ENCODE measurements at regions not wholly inside any gene's neighbourhood (a gene's known extent, or its start where the extent isn't known, plus 50 kb on each side); places are given as distances from the start of the nearest gene placed in this dataset.

DNA sequence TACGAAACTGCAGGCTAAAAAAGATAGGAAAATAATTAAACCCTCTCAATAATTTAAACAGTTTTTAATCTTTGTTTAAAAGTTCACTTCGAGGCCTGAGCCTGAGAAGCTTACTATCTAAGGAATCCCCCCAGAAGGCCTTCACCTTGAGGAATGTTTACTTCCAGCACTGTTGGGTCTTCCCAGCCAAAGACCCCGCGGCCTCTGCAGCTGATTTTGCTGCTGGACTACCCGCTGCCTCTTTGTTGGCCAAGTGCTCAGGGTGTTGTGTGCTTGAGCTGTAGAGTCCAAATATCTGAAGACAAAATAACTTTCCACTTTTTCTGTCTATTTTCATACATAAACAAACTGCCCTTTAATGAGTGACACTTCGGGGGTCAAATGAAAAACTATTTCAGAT is 292.7 kb downstream of the GLRX3 start:
- no peak for TF ChIP-seq ARNT (IDR thresholded peaks at IDR 0.05)
- TF ChIP-seq LEF1 (IDR thresholded peaks at IDR 0.05; ENCODE audit: borderline replicate concordance): no peak
- no peak for TF ChIP-seq BHLHE40 (IDR thresholded peaks at IDR 0.05; ENCODE audit: borderline replicate concordance)
- no peak for DNase-seq (ENCODE audit: extremely low spot score)
- ChIA-PET POLR2A (no interaction called here), CTCF (no interaction called here)

DNA sequence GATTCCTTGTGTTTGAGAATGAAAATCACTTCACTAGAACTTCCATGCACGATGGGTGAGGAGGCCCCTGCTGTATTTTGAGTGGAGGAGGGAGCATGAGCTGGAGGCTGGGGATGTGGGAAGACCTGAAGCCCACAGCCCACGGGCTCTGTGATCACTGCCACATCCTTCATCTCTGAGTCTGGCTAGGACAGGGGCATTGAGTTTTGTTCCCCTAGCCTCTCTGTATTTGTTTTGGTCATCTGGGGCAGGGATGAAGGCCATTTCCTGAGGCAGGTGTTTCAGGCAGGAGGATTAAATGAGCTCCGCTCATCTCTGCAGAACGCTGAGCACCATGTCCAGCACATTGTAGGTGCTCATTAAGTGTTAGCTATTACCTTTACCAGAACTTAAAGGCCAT is 293.6 kb downstream of the GLRX3 start:
- POLR2A ChIA-PET: no interaction called here
- CTCF ChIA-PET: no interaction called here
- DNase-seq (ENCODE audit: extremely low spot score): no peak
- TF ChIP-seq TARDBP (IDR thresholded peaks at IDR 0.05) (no peak), ELF4 (IDR thresholded peaks at IDR 0.05) (no peak)

DNA sequence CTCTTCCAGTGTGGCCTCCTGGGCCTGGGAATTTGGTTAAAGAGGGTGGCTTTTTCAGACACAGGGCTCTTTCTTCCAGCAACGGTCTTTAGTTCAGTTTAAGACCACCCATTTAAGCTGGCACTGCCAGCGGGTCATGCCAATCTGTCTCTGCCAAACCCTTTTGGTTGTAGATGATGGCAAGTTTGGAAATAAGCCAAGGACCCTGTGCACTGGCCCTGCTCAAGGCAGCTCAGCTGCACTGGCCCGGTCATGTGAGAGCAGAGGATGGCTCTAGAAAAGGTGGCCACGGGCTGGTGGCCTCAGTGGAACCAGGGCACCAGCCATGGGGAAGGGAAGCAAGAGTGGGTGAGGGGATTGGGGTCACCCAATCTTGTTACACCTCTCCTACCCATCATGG is 294.1 kb downstream of the GLRX3 start:
- TF ChIP-seq NFRKB (IDR thresholded peaks at IDR 0.05): no peak
- TF ChIP-seq CTBP1 (IDR thresholded peaks at IDR 0.05; ENCODE audit: borderline replicate concordance): no peak
- no peak for TF ChIP-seq ZNF384 (IDR thresholded peaks at IDR 0.05)
- CTCF ChIA-PET: no interaction called here
- no peak for DNase-seq (ENCODE audit: extremely low spot score)
- POLR2A ChIA-PET: no interaction called here

DNA sequence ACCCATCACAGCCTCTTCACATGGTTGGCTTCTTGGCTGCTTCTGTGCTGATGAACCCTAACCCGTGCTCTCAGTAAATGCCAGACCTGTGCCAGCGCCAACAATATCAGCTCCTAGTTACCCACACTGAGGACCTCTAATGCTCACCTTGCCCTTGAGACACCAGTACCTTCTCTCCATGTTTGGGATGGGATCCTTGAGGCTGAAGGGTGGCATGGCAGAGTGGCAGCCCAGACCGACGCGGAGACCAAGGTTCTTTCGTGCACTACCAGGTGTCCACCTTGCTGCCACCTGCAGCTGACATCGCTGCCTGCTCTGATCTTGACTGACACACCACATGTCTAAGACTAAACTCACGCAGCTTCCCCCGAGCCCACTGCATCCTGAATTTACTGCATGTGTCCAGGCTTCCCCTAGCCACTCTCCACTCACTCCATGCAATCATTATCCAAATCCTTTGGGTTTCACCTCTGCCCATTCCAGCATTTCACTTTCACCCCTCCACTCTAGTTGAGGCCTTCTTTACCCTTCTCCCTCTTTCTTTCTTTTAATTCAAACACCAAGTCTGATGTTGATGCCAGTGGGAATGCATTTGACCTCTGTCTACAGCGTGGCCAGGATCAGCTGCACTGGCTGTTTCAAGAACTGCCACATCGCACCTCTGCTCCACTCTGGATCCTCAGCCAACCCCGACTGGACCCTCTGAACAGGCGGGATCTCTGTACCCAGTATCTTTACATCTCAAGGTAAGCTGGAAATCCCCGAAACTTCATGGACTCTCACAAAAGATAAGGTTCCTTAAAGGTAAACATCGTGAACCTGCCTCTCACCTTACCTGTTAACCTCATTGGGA is 294.9 kb downstream of the GLRX3 start:
- ChIA-PET CTCF (no interaction called here), POLR2A (no interaction called here)
- TF ChIP-seq SP1 (IDR thresholded peaks at IDR 0.05): no peak
- TF ChIP-seq, protein P1, sequence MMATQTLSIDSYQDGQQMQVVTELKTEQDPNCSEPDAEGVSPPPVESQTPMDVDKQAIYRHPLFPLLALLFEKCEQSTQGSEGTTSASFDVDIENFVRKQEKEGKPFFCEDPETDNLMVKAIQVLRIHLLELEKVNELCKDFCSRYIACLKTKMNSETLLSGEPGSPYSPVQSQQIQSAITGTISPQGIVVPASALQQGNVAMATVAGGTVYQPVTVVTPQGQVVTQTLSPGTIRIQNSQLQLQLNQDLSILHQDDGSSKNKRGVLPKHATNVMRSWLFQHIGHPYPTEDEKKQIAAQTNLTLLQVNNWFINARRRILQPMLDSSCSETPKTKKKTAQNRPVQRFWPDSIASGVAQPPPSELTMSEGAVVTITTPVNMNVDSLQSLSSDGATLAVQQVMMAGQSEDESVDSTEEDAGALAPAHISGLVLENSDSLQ (IDR thresholded peaks at IDR 0.05): no peak
- TF ChIP-seq L3MBTL2 (conservative IDR thresholded peaks at IDR 0.05): no peak
- no peak for TF ChIP-seq ZNF384 (IDR thresholded peaks at IDR 0.05)
- no peak for TF ChIP-seq TARDBP (IDR thresholded peaks at IDR 0.05)
- no peak for DNase-seq (ENCODE audit: extremely low spot score)

DNA sequence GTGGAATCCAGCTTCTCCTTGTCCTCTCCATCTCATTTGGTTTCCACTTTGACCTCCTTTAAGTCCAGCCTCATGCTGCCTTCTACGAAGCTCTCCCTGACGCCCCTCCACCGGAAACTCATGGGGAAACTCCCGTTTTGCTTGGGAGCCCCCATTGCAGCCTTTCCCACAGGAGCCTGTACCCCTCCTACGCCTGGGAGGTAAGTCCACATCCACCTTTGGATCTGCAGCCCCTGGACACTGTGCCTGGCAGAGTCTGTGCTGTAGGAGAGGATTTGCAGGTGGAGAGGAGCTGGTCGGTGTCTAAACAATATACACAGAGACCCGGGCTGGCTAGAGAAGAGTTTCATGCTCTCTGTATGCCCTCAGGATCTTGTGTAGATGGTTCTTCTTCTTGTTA is 296.1 kb downstream of the GLRX3 start:
- ChIA-PET POLR2A (no interaction called here), CTCF (no interaction called here)
- no peak for DNase-seq (ENCODE audit: extremely low spot score)
- TF ChIP-seq HDGF (IDR thresholded peaks at IDR 0.05; ENCODE audit: borderline replicate concordance) (no peak), LEF1 (IDR thresholded peaks at IDR 0.05; ENCODE audit: borderline replicate concordance) (no peak), ELF4 (IDR thresholded peaks at IDR 0.05) (no peak), FOXK2 (IDR thresholded peaks at IDR 0.05) (no peak), FOXA1 (IDR thresholded peaks at IDR 0.05) (no peak), FOXM1 (IDR thresholded peaks at IDR 0.05; ENCODE audit: borderline replicate concordance) (no peak), CTBP1 (IDR thresholded peaks at IDR 0.05; ENCODE audit: borderline replicate concordance) (no peak), ZNF384 (IDR thresholded peaks at IDR 0.05) (no peak)
- TF ChIP-seq, protein P1 (IDR thresholded peaks at IDR 0.05): no peak

DNA sequence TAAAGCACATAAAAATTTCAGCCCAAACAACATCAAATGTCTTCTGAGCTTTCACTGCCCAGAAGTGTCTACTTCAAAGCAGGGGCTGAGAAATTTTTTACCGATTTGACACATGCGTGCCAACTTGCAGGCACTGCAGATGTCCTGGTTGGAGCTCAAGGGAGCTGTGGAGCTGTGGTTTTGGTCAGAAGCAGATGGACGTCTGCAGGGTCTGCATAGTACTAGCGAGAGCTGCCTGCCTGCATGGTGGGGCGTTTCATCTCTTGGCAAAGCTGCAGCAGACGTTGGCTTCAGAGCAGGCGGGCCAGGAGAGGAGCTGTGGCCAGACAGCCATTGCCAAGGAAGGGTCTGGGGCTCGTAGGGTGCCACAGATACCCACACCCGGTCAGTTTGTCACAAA is 296.7 kb downstream of the GLRX3 start:
- TF ChIP-seq FOXK2 (IDR thresholded peaks at IDR 0.05): no peak
- TF ChIP-seq ZNF384 (IDR thresholded peaks at IDR 0.05): no peak
- no peak for TF ChIP-seq FOXM1 (IDR thresholded peaks at IDR 0.05; ENCODE audit: borderline replicate concordance)
- no peak for TF ChIP-seq HDGF (IDR thresholded peaks at IDR 0.05; ENCODE audit: borderline replicate concordance)
- no peak for TF ChIP-seq FOXA1 (IDR thresholded peaks at IDR 0.05)
- no peak for TF ChIP-seq TARDBP (IDR thresholded peaks at IDR 0.05)
- TF ChIP-seq LEF1 (IDR thresholded peaks at IDR 0.05; ENCODE audit: borderline replicate concordance): no peak
- no peak for TF ChIP-seq NFRKB (IDR thresholded peaks at IDR 0.05)
- TF ChIP-seq, protein P1 (IDR thresholded peaks at IDR 0.05): no peak
- no peak for TF ChIP-seq BHLHE40 (IDR thresholded peaks at IDR 0.05; ENCODE audit: borderline replicate concordance)
- no peak for TF ChIP-seq ARNT (IDR thresholded peaks at IDR 0.05)
- no peak for TF ChIP-seq ELF4 (IDR thresholded peaks at IDR 0.05)
- no peak for TF ChIP-seq SUZ12 (IDR thresholded peaks at IDR 0.05)
- TF ChIP-seq CTBP1 (IDR thresholded peaks at IDR 0.05; ENCODE audit: borderline replicate concordance): no peak
- TF ChIP-seq SP1 (IDR thresholded peaks at IDR 0.05): no peak
- TF ChIP-seq L3MBTL2 (conservative IDR thresholded peaks at IDR 0.05): no peak
- ChIA-PET POLR2A (no interaction called here), CTCF (no interaction called here)
- DNase-seq (ENCODE audit: extremely low spot score): no peak

DNA sequence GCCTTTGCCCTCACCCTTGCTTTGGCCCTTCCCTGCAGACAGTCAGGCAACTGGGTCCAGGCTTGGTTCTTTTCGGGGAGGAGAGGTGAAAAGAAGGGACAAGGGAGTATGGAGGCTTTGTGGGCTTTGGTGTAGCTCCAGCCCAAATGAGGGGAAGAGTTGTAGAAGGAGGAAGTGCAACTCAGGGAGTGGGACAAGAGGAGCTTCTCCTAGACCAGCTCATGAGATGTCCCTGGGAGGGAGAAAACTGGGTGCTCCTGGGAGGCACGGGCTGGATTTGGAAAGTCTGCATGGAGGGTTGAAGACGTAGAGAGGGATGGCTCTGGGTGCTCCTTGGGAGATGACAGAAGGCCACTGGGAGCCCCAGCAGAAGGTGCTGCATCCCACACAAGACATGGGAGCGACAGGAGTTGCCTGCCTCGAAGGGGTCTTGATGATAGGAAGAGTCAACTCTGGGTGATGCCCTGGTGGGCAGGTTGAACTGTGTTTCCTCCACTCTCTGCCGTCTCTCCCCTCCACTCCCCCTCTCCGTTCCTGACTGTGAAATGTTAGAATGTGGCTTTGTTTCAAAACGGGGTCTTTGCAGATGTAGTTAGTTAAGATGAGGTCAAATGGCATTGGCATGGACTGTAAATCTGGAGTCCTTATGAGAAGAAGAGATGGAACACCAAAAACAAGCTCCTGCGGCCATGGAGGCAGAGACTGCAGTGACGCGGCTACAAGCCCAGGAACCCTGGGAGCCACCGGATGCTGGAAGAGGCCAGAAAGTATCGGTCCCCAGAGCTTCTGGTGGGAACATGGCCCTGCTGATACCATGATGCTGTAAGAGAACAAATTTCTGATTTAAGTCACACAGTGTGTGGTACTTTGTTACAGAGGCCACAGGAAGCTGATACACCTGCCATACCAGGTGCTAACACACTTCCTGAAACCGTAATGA is 298.5 kb downstream of the GLRX3 start:
- no peak for DNase-seq (ENCODE audit: extremely low spot score)
- TF ChIP-seq HDGF (IDR thresholded peaks at IDR 0.05; ENCODE audit: borderline replicate concordance): no peak
- TF ChIP-seq CTBP1 (IDR thresholded peaks at IDR 0.05; ENCODE audit: borderline replicate concordance): no peak
- ChIA-PET CTCF (no interaction called here), POLR2A (no interaction called here)

Data from HEK293T (cell line).